ENCODE measurements at regions not wholly inside any gene's neighbourhood (a gene's known extent, or its start where the extent isn't known, plus 50 kb on each side); places are given as distances from the start of the nearest gene placed in this dataset.

DNA sequence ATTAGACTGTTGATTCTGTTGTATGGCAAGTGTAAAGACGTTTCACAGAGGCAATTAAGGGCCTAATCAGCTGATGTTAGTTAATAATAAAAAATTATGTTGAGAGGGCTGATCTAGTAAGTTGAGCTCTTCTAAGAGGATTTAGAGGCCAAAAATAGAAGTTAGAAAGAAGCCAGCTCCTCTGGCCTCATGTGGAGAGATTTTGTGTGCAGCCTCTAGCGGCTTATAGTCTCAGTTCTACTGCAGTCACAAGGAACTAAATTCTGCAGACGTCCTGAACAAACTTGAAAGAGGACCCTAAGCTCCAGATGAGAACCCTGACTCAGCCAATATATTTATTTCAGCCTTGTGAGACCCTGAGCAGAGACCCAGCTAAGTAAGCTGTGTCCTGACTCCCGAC is 498.6 kb downstream of the BTBD3 start (continued):
- TF ChIP-seq ZNF565 (CRISPR knock-in tag; conservative IDR thresholded peaks at IDR 0.05; ENCODE audit: low read depth) (no peak), ZNF8 (CRISPR knock-in tag; IDR thresholded peaks at IDR 0.05) (no peak), ZFP3 (CRISPR knock-in tag; IDR thresholded peaks at IDR 0.05) (no peak)
- TF ChIP-seq, protein P1, sequence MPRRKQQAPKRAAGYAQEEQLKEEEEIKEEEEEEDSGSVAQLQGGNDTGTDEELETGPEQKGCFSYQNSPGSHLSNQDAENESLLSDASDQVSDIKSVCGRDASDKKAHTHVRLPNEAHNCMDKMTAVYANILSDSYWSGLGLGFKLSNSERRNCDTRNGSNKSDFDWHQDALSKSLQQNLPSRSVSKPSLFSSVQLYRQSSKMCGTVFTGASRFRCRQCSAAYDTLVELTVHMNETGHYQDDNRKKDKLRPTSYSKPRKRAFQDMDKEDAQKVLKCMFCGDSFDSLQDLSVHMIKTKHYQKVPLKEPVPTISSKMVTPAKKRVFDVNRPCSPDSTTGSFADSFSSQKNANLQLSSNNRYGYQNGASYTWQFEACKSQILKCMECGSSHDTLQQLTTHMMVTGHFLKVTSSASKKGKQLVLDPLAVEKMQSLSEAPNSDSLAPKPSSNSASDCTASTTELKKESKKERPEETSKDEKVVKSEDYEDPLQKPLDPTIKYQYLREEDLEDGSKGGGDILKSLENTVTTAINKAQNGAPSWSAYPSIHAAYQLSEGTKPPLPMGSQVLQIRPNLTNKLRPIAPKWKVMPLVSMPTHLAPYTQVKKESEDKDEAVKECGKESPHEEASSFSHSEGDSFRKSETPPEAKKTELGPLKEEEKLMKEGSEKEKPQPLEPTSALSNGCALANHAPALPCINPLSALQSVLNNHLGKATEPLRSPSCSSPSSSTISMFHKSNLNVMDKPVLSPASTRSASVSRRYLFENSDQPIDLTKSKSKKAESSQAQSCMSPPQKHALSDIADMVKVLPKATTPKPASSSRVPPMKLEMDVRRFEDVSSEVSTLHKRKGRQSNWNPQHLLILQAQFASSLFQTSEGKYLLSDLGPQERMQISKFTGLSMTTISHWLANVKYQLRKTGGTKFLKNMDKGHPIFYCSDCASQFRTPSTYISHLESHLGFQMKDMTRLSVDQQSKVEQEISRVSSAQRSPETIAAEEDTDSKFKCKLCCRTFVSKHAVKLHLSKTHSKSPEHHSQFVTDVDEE (CRISPR knock-in tag; IDR thresholded peaks at IDR 0.05), result no peak

DNA sequence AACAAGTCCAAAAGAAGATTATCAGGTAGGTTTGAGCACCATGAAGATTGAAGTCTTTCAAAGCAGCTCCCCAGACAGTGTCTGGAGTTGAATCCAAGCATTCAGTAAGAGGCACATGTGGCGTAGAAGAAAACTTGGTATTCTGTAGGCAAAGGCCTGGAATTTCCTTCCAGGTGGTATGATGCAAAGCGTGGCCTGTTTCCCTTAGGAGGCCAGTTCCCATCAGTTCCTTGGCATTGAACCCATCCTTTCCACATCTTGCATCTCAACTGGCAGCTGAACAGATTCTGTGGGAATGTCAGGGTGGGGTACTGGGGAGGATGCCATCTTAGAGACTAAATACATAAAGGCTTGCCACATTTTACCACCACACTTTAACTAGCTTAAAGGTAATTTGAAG is 516.0 kb downstream of the BTBD3 start:
- TF ChIP-seq TCF4 (CRISPR knock-in tag; IDR thresholded peaks at IDR 0.05; ENCODE audit: borderline replicate concordance), result no peak
- TF ChIP-seq, protein P2, sequence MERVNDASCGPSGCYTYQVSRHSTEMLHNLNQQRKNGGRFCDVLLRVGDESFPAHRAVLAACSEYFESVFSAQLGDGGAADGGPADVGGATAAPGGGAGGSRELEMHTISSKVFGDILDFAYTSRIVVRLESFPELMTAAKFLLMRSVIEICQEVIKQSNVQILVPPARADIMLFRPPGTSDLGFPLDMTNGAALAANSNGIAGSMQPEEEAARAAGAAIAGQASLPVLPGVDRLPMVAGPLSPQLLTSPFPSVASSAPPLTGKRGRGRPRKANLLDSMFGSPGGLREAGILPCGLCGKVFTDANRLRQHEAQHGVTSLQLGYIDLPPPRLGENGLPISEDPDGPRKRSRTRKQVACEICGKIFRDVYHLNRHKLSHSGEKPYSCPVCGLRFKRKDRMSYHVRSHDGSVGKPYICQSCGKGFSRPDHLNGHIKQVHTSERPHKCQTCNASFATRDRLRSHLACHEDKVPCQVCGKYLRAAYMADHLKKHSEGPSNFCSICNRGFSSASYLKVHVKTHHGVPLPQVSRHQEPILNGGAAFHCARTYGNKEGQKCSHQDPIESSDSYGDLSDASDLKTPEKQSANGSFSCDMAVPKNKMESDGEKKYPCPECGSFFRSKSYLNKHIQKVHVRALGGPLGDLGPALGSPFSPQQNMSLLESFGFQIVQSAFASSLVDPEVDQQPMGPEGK (CRISPR knock-in tag; IDR thresholded peaks at IDR 0.05; ENCODE audit: borderline replicate concordance), result no peak
- TF ChIP-seq, protein P1 (CRISPR knock-in tag; IDR thresholded peaks at IDR 0.05), result no peak
- TF ChIP-seq PPARA (CRISPR knock-in tag; IDR thresholded peaks at IDR 0.05; ENCODE audit: borderline replicate concordance), result no peak
- ATAC-seq, result no peak

DNA sequence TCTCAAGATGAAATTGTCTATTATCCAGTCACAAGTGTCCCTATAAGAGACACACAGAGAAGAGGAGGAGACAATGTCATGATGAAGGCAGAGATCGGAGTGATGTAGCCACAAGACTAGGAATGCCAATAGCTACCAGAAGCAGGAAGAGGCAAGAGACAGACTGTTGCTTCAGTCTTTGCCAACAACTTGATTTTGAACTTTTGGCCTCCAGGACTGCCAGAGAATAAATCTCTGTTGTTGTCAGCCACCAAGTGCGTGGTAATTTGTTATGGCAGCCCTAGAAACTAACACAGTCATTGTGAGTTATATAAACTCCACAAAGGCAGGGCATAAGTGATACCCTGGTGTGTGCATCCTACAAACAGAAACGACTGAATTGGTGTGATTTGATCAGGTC is 517.0 kb downstream of the BTBD3 start:
- TF ChIP-seq ZFP30 (CRISPR knock-in tag; IDR thresholded peaks at IDR 0.05) (no peak), ESRRG (CRISPR knock-in tag; IDR thresholded peaks at IDR 0.05) (no peak), CSDC2 (CRISPR knock-in tag; IDR thresholded peaks at IDR 0.05) (no peak), ZFP3 (CRISPR knock-in tag; IDR thresholded peaks at IDR 0.05) (no peak), RARB (CRISPR knock-in tag; IDR thresholded peaks at IDR 0.05) (no peak), ZC3H10 (CRISPR knock-in tag; IDR thresholded peaks at IDR 0.05) (no peak)
- TF ChIP-seq, protein P1 (CRISPR knock-in tag; IDR thresholded peaks at IDR 0.05), result no peak
- no peak for ATAC-seq

DNA sequence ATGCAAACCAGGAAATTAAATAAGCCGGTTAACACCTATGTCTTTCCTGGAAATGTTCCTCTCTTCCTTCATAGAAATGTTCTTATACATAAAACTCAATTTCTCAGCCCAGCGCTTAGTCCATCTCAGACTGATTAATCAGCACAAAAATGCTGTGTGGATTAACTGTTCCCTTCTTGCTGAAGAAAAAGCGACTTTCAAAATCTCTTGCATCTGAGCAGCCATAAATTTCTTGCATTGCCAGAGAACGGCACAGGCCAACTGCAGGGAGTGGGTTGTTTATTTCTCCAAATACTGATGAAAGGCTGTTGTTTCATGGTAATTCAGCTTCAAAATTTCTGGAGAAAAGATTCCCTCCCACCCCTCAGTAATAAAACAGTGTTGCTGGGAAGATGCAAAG is 517.6 kb downstream of the BTBD3 start:
- ATAC-seq, result no peak
- TF ChIP-seq PPARA (CRISPR knock-in tag; IDR thresholded peaks at IDR 0.05; ENCODE audit: borderline replicate concordance), result no peak
- TF ChIP-seq, protein P2 (CRISPR knock-in tag; IDR thresholded peaks at IDR 0.05; ENCODE audit: borderline replicate concordance), result no peak
- TF ChIP-seq, protein P1 (CRISPR knock-in tag; IDR thresholded peaks at IDR 0.05), result no peak
- TF ChIP-seq ZNF8 (CRISPR knock-in tag; IDR thresholded peaks at IDR 0.05), result no peak
- TF ChIP-seq GLIS3 (CRISPR knock-in tag; IDR thresholded peaks at IDR 0.05), result no peak
- no peak for TF ChIP-seq ZFP30 (CRISPR knock-in tag; IDR thresholded peaks at IDR 0.05)
